Neural progenitor cell (in vitro differentiated cells): ENCODE measurements at regions not wholly inside any gene's neighbourhood (a gene's known extent, or its start where the extent isn't known, plus 50 kb on each side); places are given as distances from the start of the nearest gene placed in this dataset.

Source experiments
- DNase-seq: peaks from one replicate; pipeline ENCODE4 v3.0.0-alpha.2; 2016; ENCODE audit warnings: low spot score
- H2AFZ ChIP-seq: fragments of 200-600 bp; sonication (generic); replicated peaks from 2 replicates; pipeline ENCODE4 v1.6.1; 2016; ENCODE audit warnings: antibody characterized with exemption
- H3F3A ChIP-seq: fragments of 200-600 bp; sonication (generic); 2 replicates; pipeline ENCODE4 v1.6.1; 2016; ENCODE audit warnings: antibody characterized with exemption, low read depth
- H3K27ac ChIP-seq: fragments of 200-600 bp; sonication (generic); 2 replicates; pipeline ENCODE4 v1.5.1; 2016; ENCODE audit warnings: mild to moderate bottlenecking
- H3K27me3 ChIP-seq: fragments of 200-600 bp; sonication (generic); 2 replicates; pipeline ENCODE4 v1.6.1; 2016; ENCODE audit warnings: mild to moderate bottlenecking, moderate library complexity
- H3K36me3 ChIP-seq: fragments of 200-600 bp; sonication (generic); 2 replicates; pipeline ENCODE4 v1.5.1; 2016
- H3K4me1 ChIP-seq: fragments of 200-600 bp; sonication (generic); 2 replicates; pipeline ENCODE4 v1.6.1; 2016; ENCODE audit warnings: mixed run types
- H3K4me2 ChIP-seq: fragments of 200-600 bp; sonication (generic); 2 replicates; pipeline ENCODE4 v1.6.1; 2016
- H3K4me3 ChIP-seq: fragments of 200-600 bp; sonication (generic); 2 replicates; pipeline ENCODE4 v1.5.1; 2016
- H3K79me2 ChIP-seq: fragments of 200-600 bp; sonication (generic); 2 replicates; pipeline ENCODE4 v1.6.1; 2016; ENCODE audit warnings: low read depth
- H3K9ac ChIP-seq: fragments of 200-600 bp; sonication (generic); 2 replicates; pipeline ENCODE4 v1.6.1; 2016
- H3K9me3 ChIP-seq: fragments of 200-600 bp; sonication (generic); 2 replicates; pipeline ENCODE4 v1.5.1; 2016; ENCODE audit warnings: low read depth
- H4K20me1 ChIP-seq: fragments of 200-600 bp; sonication (generic); 2 replicates; pipeline ENCODE4 v1.6.1; 2016; ENCODE audit warnings: low read depth
- H3K27ac Mint-ChIP-seq: 3 replicates; pipeline ENCODE4 v1.8.0; 2021; ENCODE audit warnings: mixed read lengths
- H3K27me3 Mint-ChIP-seq: 2 replicates; pipeline ENCODE4 v1.8.0; 2022; ENCODE audit warnings: low read depth, mild to moderate bottlenecking, inconsistent platforms, moderate library complexity, mixed read lengths; ENCODE audit not compliant: insufficient read depth
- H3K36me3 Mint-ChIP-seq: 3 replicates; pipeline ENCODE4 v1.8.0; 2021; ENCODE audit warnings: mixed read lengths
- H3K4me1 Mint-ChIP-seq: 3 replicates; pipeline ENCODE4 v1.8.0; 2021; ENCODE audit warnings: mixed read lengths
- H3K4me3 Mint-ChIP-seq: 3 replicates; pipeline ENCODE4 v1.8.0; 2021; ENCODE audit warnings: mild to moderate bottlenecking, moderate library complexity, mixed read lengths
- H3K9me3 Mint-ChIP-seq: 3 replicates; pipeline ENCODE4 v1.8.0; 2020; ENCODE audit warnings: mixed read lengths
- CTCF ChIP-seq: fragments of 200-600 bp; sonication (generic); IDR thresholded peaks from 2 replicates; pipeline ENCODE4 v1.5.1; 2017; ENCODE audit warnings: antibody characterized with exemption, mild to moderate bottlenecking
- EZH2 ChIP-seq: fragments of 200-600 bp; sonication (generic); IDR thresholded peaks from 2 replicates; pipeline ENCODE4 v1.6.1; 2017; ENCODE audit warnings: antibody characterized with exemption, mild to moderate bottlenecking, moderate library complexity
- EZH2phosphoT487 ChIP-seq: fragments of 200-600 bp; sonication (generic); IDR thresholded peaks from 2 replicates; pipeline ENCODE4 v1.6.1; 2017; ENCODE audit warnings: antibody characterized with exemption

GRCh38 chr9:18394847-18395351 is 79.1 kb upstream of the ADAMTSL1 start:
- Histone ChIP-seq H2AFZ (no peak overlapping the region), H3K4me3 (no peak overlapping the region), H3K36me3 (no peaks in the 10 kb centered on the region), H3K9me3 (no peaks in the 10 kb centered on the region), H3K9ac (no peak overlapping the region), H3K27ac (no peak overlapping the region), H3K79me2 (no peaks in the 10 kb centered on the region), H3K4me1 (no peaks in the 10 kb centered on the region), H3F3A (no peaks in the 10 kb centered on the region), H4K20me1 (no peaks in the 10 kb centered on the region), H3K27me3 (no peaks in the 10 kb centered on the region), H3K4me2 (no peak overlapping the region)
- no peaks in the 10 kb centered on the region for H3K4me1 Mint-ChIP-seq
- H3K27me3 Mint-ChIP-seq: peaks cover 2% of the 10 kb centered on the region
- H3K36me3 Mint-ChIP-seq: no peaks in the 10 kb centered on the region
- no peaks in the 10 kb centered on the region for H3K9me3 Mint-ChIP-seq
- no peak overlapping the region for H3K27ac Mint-ChIP-seq
- DNase-seq: no peak
- TF ChIP-seq EZH2phosphoT487: no peak
- no peak for TF ChIP-seq EZH2
- TF ChIP-seq CTCF: no peak
- no peak overlapping the region for H3K4me3 Mint-ChIP-seq

- Histone ChIP-seq H3K27me3 (no peaks in the 10 kb centered on the region), H3K9me3 (no peaks in the 10 kb centered on the region), H3K4me3 (no peak overlapping the region), H3K9ac (no peak overlapping the region), H3K4me2 (no peak overlapping the region), H3K36me3 (no peaks in the 10 kb centered on the region), H3K4me1 (no peaks in the 10 kb centered on the region), H4K20me1 (no peaks in the 10 kb centered on the region), H3F3A (no peaks in the 10 kb centered on the region), H3K79me2 (no peaks in the 10 kb centered on the region), H2AFZ (no peak overlapping the region), H3K27ac (no peak overlapping the region)
- DNase-seq: peak; percentile 4
- H3K27ac Mint-ChIP-seq: no peak overlapping the region
- no peaks in the 10 kb centered on the region for H3K4me1 Mint-ChIP-seq
- no peaks in the 10 kb centered on the region for H3K9me3 Mint-ChIP-seq
- H3K36me3 Mint-ChIP-seq: no peaks in the 10 kb centered on the region
- no peak overlapping the region for H3K4me3 Mint-ChIP-seq
- TF ChIP-seq EZH2phosphoT487: no peak
- peak; percentile 40 for TF ChIP-seq CTCF
- H3K27me3 Mint-ChIP-seq: peaks cover 2% of the 10 kb centered on the region
These were observed 77.7 kb upstream of the ADAMTSL1 start for GRCh38 chr9:18396102-18396728.

- H3K4me3 ChIP-seq: no peak overlapping the region
- no peaks in the 10 kb centered on the region for H3K36me3 ChIP-seq
- no peak overlapping the region for H2AFZ ChIP-seq
- no peak overlapping the region for H3K9ac ChIP-seq
- Mint-ChIP-seq H3K27ac (no peak overlapping the region), H3K4me3 (no peak overlapping the region), H3K27me3 (peaks cover 2% of the 10 kb centered on the region), H3K9me3 (no peaks in the 10 kb centered on the region), H3K36me3 (no peaks in the 10 kb centered on the region), H3K4me1 (no peaks in the 10 kb centered on the region)
- H3K9me3 ChIP-seq: no peaks in the 10 kb centered on the region
- no peaks in the 10 kb centered on the region for H3K27me3 ChIP-seq
- H4K20me1 ChIP-seq: no peaks in the 10 kb centered on the region
- DNase-seq: no peak
- H3K4me1 ChIP-seq: no peaks in the 10 kb centered on the region
- no peak overlapping the region for H3K4me2 ChIP-seq
- TF ChIP-seq EZH2 (no peak), CTCF (no peak), EZH2phosphoT487 (no peak)
- no peaks in the 10 kb centered on the region for H3F3A ChIP-seq
- H3K27ac ChIP-seq: no peak overlapping the region
- H3K79me2 ChIP-seq: no peaks in the 10 kb centered on the region
These were observed 76.9 kb upstream of the ADAMTSL1 start for GRCh38 chr9:18397076-18397475.
